SH-SY5Y (cell line): ENCODE measurements at regions not wholly inside any gene's neighbourhood (a gene's known extent, or its start where the extent isn't known, plus 50 kb on each side); places are given as distances from the start of the nearest gene placed in this dataset.
A peak's percentile ranks its signal among the peaks of the same experiment; 100 is the strongest.

Source experiments
- GATA2 ChIP-seq: IDR thresholded peaks from 2 replicates; pipeline ENCODE4 v1.6.1; 2011; ENCODE audit warnings: mild to moderate bottlenecking, low read depth, low read length
- GATA3 ChIP-seq: IDR thresholded peaks from 2 replicates; pipeline ENCODE4 v1.6.1; 2011; ENCODE audit warnings: low read depth, mild to moderate bottlenecking, low read length, moderate library complexity

DNA sequence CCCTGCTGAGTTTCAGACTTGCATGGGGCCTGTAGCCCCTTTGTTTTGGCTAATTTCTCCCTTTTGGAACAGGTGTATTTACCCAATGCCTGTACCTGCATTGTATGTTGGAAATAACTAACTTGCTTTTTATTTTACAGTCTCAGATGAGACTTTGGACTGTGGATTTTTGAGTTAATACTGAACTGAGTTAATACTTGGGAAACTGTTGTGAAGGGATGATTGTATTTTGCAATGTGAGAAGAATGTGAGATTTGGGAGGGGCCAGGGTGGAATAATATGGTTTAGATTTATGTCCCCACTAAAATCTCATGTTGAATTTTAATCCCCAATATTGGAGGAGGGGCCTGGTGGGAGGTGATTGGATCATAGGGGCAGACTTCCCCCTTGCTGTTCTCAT, 99.1 kb upstream of the IRAK1BP1 start:
- TF ChIP-seq GATA2, result no peak
- no peak for TF ChIP-seq GATA3

DNA sequence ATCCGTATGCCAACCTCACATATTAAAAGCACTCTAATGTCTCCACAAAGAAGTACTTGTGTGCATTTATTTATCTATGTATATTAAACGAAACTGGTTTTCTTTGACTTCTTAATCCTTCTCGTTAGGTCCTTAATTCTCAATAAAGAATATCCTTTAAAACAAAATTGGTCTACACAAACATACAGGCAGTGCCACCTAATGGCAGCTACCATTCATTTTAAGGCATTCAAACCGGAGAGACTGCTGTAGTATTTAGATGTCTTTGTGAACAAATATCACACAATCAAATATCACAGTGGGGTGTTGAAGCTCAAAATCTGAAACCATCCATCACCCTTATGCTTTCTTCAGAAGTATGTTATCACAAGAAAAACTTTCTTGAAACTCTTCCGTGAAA, 96.6 kb upstream of the IRAK1BP1 start:
- TF ChIP-seq GATA2 (no peak), GATA3 (no peak)

- peak; percentile 78 for TF ChIP-seq GATA3
- TF ChIP-seq GATA2, result peak; percentile 67
Observed at GRCh38 chr6:78771586-78771985, 95.8 kb upstream of the IRAK1BP1 start.

- TF ChIP-seq GATA2 (no peak), GATA3 (no peak)
Observed at GRCh38 chr6:78781001-78781400, 86.3 kb upstream of the IRAK1BP1 start.

DNA sequence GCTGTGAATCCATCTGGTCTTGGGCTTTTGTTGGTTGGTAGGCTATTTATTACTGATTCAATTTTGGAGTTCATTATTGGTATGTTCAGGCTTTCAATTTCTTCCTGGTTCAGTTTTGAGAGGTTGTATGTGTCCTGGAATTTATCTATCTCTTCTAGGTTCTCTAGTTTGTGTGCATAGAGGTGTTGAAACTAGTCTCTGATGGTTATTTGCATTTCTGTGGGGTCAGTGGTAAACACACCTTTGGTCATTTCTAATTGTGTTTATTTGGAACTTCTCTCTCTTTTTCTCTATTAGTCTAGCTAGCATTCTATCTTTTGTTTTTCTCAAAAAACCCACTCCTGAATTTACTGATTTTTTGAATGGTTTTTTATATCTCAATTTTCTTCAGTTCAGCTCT, 70.1 kb upstream of the IRAK1BP1 start:
- TF ChIP-seq GATA2 (no peak), GATA3 (no peak)

DNA sequence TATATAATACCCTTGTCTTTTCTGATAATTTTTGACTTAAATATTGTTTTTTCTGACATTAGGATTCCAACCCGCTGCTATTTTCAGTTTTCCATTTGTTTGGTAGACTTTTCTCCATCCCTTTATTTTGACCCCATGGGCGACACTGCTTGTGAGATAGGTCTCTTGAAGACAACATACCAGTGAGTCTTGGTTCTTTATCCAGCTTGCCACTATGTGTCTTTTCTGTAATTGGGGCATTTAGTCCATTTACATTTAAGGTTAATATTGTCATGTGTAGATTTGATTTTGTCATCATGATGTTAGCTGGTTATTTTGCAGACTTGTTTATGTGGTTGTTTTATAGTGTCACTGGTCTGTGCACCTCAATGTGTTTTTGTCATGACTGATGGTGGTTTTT, 67.7 kb upstream of the IRAK1BP1 start:
- no peak for TF ChIP-seq GATA2
- TF ChIP-seq GATA3, result no peak

DNA sequence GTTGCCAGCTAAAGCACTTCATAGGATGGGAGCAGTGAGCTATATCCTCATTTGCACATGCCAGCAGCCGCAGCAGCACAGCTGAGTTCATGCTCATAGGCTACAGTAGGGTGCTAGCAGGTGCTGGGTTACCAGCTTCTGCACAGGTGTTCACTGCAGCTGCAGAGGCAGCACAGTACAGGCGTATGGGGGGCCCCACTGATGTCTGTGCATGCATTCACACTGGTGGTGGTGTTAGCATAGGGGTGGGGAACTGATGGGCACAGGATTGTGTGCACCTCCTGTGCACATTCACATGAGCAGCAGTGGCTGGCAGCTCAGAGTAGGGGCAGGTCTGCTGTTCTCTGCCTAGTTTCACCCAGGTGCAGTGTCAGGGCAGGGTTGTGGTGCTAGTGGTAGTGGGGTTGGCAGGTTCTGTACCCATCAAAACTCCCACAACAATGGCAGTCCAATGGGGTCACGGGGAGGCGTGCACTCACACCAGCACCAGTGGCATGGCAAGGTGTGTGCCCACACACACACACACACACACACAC, 58.9 kb upstream of the IRAK1BP1 start:
- no peak for TF ChIP-seq GATA2
- TF ChIP-seq GATA3, result no peak

DNA sequence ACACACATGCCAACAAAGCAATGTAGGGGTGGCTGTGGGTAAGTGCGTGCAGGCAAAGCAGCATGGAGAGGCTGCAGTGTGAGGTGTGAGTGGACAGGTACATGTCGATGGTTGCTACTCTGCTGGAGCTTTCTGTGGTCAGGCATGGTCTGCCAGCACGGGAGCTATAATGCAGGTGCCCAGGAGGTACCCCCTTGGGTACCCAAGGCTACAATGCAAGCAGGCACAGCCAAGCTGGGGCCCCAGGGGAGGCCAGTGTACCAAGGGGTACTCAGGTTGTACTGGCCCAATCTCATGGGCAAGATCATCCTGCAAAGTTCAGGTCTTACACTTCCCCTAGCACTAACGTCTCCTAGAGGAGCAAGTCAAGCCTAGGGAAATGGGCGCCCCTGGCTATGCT, 58.4 kb upstream of the IRAK1BP1 start:
- no peak for TF ChIP-seq GATA2
- no peak for TF ChIP-seq GATA3

GRCh38 chr6:78810146-78810545, 57.2 kb upstream of the IRAK1BP1 start:
- TF ChIP-seq GATA2 (no peak), GATA3 (no peak)

GRCh38 chr6:78810698-78811097, 56.7 kb upstream of the IRAK1BP1 start:
- TF ChIP-seq GATA2 (no peak), GATA3 (no peak)
